ENCODE measurements at regions not wholly inside any gene's neighbourhood (a gene's known extent, or its start where the extent isn't known, plus 50 kb on each side); places are given as distances from the start of the nearest gene placed in this dataset.

GRCh38 chr12:60216226-60216625, 620.4 kb downstream of the SLC16A7 start:
- Histone ChIP-seq H3K9me2 (replicated peaks; ENCODE audit: low read depth, low read length) (no peaks in the 10 kb centered on the region), H3K36me3 (ENCODE audit: insufficient read depth, low read length) (no peaks in the 10 kb centered on the region), H3K9me3 (ENCODE audit: insufficient read depth, low read depth, low read length) (peaks cover 4% of the 10 kb centered on the region; the same call in 1 of the 2 replicates), H3K9ac (ENCODE audit: low read depth, low read length, poor library complexity, severe bottlenecking) (no peak overlapping the region), H3K4me1 (ENCODE audit: insufficient read depth, low read length, poor library complexity, severe bottlenecking) (no peaks in the 10 kb centered on the region), H3K79me2 (ENCODE audit: insufficient read depth, low read length) (no peaks in the 10 kb centered on the region), H4K20me1 (ENCODE audit: insufficient read depth, low read length, poor library complexity, severe bottlenecking) (no peaks in the 10 kb centered on the region), H3F3A (ENCODE audit: low read depth) (no peaks in the 10 kb centered on the region), H3K27me3 (ENCODE audit: insufficient read depth, low read length, poor library complexity, severe bottlenecking) (no peaks in the 10 kb centered on the region), H2AFZ (ENCODE audit: low read length) (no peak overlapping the region), H3K4me2 (ENCODE audit: low read depth, low read length, poor library complexity, severe bottlenecking) (no peak overlapping the region), H3K4me3 (ENCODE audit: low read length, poor library complexity, severe bottlenecking) (no peak overlapping the region)
- TF ChIP-seq CTCF (conservative IDR thresholded peaks at IDR 0.05; ENCODE audit: low read length) (no peak), EZH2phosphoT487 (IDR thresholded peaks at IDR 0.05; ENCODE audit: borderline replicate concordance) (no peak)

DNA sequence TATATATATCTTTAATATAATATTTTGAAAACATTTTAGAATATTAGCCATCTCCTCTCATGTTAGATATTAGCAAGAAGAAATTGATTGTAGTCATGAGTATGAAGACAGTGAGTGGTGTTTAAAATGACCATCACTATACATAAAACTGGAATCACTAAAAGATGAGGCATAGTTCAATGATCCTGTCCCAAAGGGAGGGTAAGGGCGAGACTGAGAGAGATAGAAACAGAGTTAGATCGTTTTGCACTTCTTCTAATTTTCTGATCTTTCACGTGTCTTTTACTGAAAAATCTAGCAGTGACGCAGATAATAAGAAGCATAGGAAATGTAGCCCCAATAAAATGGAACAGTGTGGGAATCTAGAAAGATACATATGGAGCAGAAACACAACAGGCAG, 627.4 kb downstream of the SLC16A7 start:
- H4K20me1 ChIP-seq (ENCODE audit: insufficient read depth, low read length, poor library complexity, severe bottlenecking) = no peaks in the 10 kb centered on the region
- no peaks in the 10 kb centered on the region for H3K9me3 ChIP-seq (ENCODE audit: insufficient read depth, low read depth, low read length)
- H3K36me3 ChIP-seq (ENCODE audit: insufficient read depth, low read length) = no peaks in the 10 kb centered on the region
- no peaks in the 10 kb centered on the region for H3K79me2 ChIP-seq (ENCODE audit: insufficient read depth, low read length)
- no peak overlapping the region for H3K9ac ChIP-seq (ENCODE audit: low read depth, low read length, poor library complexity, severe bottlenecking)
- H2AFZ ChIP-seq (ENCODE audit: low read length) = no peak overlapping the region
- no peaks in the 10 kb centered on the region for H3K9me2 ChIP-seq (replicated peaks; ENCODE audit: low read depth, low read length)
- TF ChIP-seq EZH2phosphoT487 (IDR thresholded peaks at IDR 0.05; ENCODE audit: borderline replicate concordance) (no peak), CTCF (conservative IDR thresholded peaks at IDR 0.05; ENCODE audit: low read length) (no peak)
- H3K27me3 ChIP-seq (ENCODE audit: insufficient read depth, low read length, poor library complexity, severe bottlenecking) = no peaks in the 10 kb centered on the region
- no peaks in the 10 kb centered on the region for H3K4me1 ChIP-seq (ENCODE audit: insufficient read depth, low read length, poor library complexity, severe bottlenecking)
- H3K4me2 ChIP-seq (ENCODE audit: low read depth, low read length, poor library complexity, severe bottlenecking) = no peak overlapping the region
- no peaks in the 10 kb centered on the region for H3F3A ChIP-seq (ENCODE audit: low read depth)
- H3K4me3 ChIP-seq (ENCODE audit: low read length, poor library complexity, severe bottlenecking) = no peak overlapping the region

DNA sequence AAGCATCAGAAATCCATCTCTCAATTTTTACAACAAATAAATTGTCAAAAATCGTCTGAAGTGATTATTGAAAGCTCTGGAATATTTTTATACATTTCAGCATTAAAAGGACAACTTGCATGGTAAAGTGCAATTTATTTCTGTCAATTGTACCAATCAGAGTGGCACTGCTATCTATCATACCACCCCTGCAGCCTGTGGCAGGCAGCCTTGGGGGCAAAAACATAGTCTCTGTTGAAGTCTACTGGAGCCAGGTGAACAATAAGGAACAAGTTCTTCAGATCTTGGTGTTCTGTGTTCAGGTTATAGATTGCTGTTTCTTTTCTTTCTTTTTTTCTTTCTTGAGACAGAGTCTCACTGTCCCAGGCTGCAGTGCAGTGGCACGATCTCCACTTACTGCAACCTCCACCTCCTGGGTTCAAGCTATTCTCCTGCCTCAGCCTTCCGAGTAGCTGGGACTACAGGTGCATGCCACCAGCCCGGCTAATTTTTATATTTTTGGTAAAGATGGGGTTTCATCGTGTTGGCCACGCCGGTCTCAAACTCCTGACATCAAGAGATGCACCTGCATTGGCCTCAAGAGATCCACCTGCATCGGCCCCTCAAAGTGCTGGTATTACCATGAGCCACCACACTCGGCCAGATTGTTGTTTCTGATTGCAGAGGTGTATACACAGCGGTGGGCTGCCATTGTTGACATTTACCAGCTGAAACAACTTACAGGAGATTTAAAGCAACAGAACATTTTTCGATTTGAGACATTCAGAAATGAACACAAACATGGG, 629.6 kb downstream of the SLC16A7 start:
- H3K9me3 ChIP-seq (ENCODE audit: insufficient read depth, low read depth, low read length) = no peaks in the 10 kb centered on the region
- no peak overlapping the region for H2AFZ ChIP-seq (ENCODE audit: low read length)
- no peaks in the 10 kb centered on the region for H3K27me3 ChIP-seq (ENCODE audit: insufficient read depth, low read length, poor library complexity, severe bottlenecking)
- TF ChIP-seq EZH2phosphoT487 (IDR thresholded peaks at IDR 0.05; ENCODE audit: borderline replicate concordance) = no peak
- TF ChIP-seq CTCF (conservative IDR thresholded peaks at IDR 0.05; ENCODE audit: low read length) = no peak
- no peaks in the 10 kb centered on the region for H3K4me1 ChIP-seq (ENCODE audit: insufficient read depth, low read length, poor library complexity, severe bottlenecking)
- H3K79me2 ChIP-seq (ENCODE audit: insufficient read depth, low read length) = no peaks in the 10 kb centered on the region
- no peak overlapping the region for H3K9ac ChIP-seq (ENCODE audit: low read depth, low read length, poor library complexity, severe bottlenecking)
- H3K9me2 ChIP-seq (replicated peaks; ENCODE audit: low read depth, low read length) = no peaks in the 10 kb centered on the region
- no peaks in the 10 kb centered on the region for H3F3A ChIP-seq (ENCODE audit: low read depth)
- no peak overlapping the region for H3K4me3 ChIP-seq (ENCODE audit: low read length, poor library complexity, severe bottlenecking)
- no peak overlapping the region for H3K4me2 ChIP-seq (ENCODE audit: low read depth, low read length, poor library complexity, severe bottlenecking)
- no peaks in the 10 kb centered on the region for H4K20me1 ChIP-seq (ENCODE audit: insufficient read depth, low read length, poor library complexity, severe bottlenecking)
- H3K36me3 ChIP-seq (ENCODE audit: insufficient read depth, low read length) = no peaks in the 10 kb centered on the region

Data from Loucy (cell line).